Right atrium auricular region (tissue), 2 donors: ENCODE measurements at regions not wholly inside any gene's neighbourhood (a gene's known extent, or its start where the extent isn't known, plus 50 kb on each side); places are given as distances from the start of the nearest gene placed in this dataset.

Source experiments
- DNase-seq: peaks from one replicate; pipeline ENCODE4 v3.0.0-alpha.2; 2019; ENCODE audit warnings: low spot score
- H3K27ac ChIP-seq, 2 donors: fragments of 200-600 bp; sonication (generic); 1 replicate in 1 of 2; 2 replicates in 1 of 2; pipeline ENCODE4 v1.5.1; 2016 to 2019
- H3K27me3 ChIP-seq, 2 donors: fragments of 200-600 bp; sonication (generic); one replicate each; pipeline versions ENCODE4 v1.5.1 to v1.6.0; 2017 to 2019
- H3K36me3 ChIP-seq: fragments of 200-600 bp; sonication (generic); one replicate; pipeline ENCODE4 v1.5.1; 2016
- H3K4me1 ChIP-seq, 2 donors: fragments of 200-600 bp; sonication (generic); one replicate each; pipeline versions ENCODE4 v1.5.1 to v1.6.0; 2017 to 2019
- H3K4me3 ChIP-seq, 2 donors: fragments of 200-600 bp; sonication (generic); 1 replicate in 1 of 2; 2 replicates in 1 of 2; pipeline ENCODE4 v1.5.1; 2017 to 2019; ENCODE audit warnings: mild to moderate bottlenecking in 1 of 2, moderate library complexity in 1 of 2
- H3K9me3 ChIP-seq, 2 donors: fragments of 200-600 bp; sonication (generic); one replicate each; pipeline ENCODE4 v1.5.1; 2019
- TF ChIP-seq, protein P1 (sequence below), 2 donors: fragments of 200-600 bp; sonication (generic); IDR thresholded peaks; one replicate each; pipeline ENCODE4 v1.5.1; 2019; ENCODE audit warnings: antibody characterized with exemption in 2 of 2

DNA sequence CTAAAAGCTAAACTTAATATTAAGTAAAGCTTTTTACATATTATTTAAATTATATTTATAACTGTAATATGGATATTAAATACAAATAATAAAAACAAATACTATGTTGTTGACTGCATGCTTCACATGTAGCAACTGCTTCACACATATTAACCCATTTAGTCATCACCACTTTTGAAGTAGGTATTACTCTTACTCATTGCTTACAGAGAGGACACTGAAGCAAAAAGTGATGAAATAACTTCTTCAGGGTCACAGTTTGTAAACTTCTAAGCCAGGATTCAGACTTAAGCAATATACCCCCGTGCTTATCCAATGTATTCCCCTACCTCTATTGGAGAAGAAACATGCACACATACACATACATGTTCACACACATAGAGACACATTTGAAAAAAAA is 166.6 kb downstream of the DKK2 start:
- Histone ChIP-seq H3K27me3 (no peaks in the 10 kb centered on the region), H3K9me3 (no peaks in the 10 kb centered on the region), H3K36me3 (no peaks in the 10 kb centered on the region), H3K4me1 (no peaks in the 10 kb centered on the region), H3K4me3 (no peak overlapping the region), H3K27ac (no peak overlapping the region)
- no peak for DNase-seq
- TF ChIP-seq, protein P1, sequence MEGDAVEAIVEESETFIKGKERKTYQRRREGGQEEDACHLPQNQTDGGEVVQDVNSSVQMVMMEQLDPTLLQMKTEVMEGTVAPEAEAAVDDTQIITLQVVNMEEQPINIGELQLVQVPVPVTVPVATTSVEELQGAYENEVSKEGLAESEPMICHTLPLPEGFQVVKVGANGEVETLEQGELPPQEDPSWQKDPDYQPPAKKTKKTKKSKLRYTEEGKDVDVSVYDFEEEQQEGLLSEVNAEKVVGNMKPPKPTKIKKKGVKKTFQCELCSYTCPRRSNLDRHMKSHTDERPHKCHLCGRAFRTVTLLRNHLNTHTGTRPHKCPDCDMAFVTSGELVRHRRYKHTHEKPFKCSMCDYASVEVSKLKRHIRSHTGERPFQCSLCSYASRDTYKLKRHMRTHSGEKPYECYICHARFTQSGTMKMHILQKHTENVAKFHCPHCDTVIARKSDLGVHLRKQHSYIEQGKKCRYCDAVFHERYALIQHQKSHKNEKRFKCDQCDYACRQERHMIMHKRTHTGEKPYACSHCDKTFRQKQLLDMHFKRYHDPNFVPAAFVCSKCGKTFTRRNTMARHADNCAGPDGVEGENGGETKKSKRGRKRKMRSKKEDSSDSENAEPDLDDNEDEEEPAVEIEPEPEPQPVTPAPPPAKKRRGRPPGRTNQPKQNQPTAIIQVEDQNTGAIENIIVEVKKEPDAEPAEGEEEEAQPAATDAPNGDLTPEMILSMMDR (IDR thresholded peaks at IDR 0.05), result no peak

DNA sequence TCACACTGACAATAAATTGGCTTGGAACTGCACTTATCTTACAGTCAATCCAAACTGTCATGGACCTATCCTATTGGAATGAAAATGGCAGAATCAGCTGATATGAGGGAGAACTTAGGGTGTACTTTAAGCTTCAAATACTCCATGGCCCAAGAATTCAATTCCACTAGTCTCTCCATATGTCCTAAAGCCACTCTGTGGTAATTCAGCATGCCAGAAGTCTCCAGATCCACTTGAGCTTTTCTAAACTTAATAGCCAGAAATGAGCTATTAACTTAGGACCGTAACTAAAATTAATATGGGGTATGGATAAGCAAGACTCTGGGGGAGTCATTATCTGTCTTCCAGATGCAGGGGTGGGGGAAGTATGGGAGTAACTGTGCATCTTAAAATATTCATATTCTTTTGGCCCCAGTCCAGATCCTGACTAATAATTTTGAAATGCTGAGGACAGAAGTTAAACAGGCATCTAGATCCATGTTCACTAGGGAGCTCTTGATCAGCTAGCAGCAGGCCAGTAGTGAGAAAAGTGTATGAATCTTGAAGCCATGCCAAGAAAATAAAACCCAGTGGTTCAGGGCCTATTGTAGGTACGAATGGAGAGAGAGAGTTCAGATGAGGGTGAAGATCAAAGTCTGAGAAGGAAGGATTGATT is 167.6 kb downstream of the DKK2 start:
- Histone ChIP-seq H3K4me1 (no peaks in the 10 kb centered on the region), H3K36me3 (no peaks in the 10 kb centered on the region), H3K9me3 (no peaks in the 10 kb centered on the region), H3K27me3 (no peaks in the 10 kb centered on the region), H3K27ac (no peak overlapping the region), H3K4me3 (no peak overlapping the region)
- no peak for DNase-seq
- TF ChIP-seq, protein P1 (IDR thresholded peaks at IDR 0.05), result no peak

DNA sequence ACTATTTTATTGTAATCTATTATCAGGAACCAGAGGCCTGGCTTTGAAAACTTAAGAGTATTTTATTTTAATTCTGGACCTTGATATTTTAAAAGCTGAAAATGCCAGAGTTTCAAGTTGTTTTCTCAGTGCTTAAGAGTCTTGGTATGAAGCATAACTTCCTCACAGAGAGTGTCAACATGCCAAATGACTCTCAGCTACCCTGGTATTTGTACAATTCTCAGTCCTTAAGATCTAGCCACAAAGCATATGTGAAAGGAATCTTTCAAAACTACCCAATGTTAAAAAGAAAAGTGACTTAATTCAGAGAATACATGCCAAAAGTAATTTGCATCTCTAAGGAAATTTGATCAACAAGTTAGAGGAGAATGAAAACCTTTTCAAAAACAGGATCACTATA is 171.9 kb downstream of the DKK2 start:
- Histone ChIP-seq H3K27me3 (no peaks in the 10 kb centered on the region), H3K9me3 (peaks cover 0 to 8% of the 10 kb centered on the region in 2 donors), H3K4me1 (no peaks in the 10 kb centered on the region), H3K4me3 (no peak overlapping the region), H3K27ac (no peak overlapping the region), H3K36me3 (no peaks in the 10 kb centered on the region)
- TF ChIP-seq, protein P1 (IDR thresholded peaks at IDR 0.05), result no peak
- no peak for DNase-seq

DNA sequence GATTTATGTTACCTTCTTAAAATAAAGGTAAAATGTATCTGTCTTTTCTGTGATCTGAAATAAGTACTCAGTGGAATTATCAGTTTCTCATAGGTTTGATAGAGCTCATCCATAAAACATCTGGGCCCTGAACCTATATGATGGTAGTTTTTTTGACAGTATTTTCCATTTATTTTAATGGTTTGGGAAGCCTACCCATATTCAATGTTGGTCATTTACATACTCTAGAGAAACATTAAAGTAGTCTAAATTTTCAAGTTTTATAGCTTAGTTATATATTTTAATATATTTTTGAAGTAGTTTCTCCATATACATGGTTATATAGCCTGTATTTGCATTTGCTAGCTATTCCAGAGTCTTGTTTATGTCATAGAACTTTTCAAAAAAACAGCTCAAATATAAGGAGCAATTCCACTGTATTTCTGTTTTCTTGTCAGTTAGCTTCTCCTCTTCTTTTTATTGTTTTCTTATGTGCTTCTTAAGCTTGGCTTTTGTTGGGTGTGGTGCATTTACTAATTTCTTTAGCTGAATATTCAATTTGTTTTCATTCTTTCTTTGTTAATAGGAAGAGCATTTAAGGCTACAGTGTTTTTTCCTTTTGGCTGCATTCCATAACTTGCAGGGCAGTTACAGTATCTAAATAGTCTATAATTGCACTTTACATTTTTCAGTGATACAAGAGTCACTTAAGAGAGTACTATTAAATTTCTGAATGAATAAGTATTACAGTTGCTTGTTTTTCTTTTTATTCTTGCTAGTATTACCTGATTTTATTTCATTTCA is 181.4 kb downstream of the DKK2 start:
- Histone ChIP-seq H3K4me1 (no peaks in the 10 kb centered on the region), H3K9me3 (peaks cover 0 to 2% of the 10 kb centered on the region in 2 donors), H3K27me3 (no peaks in the 10 kb centered on the region), H3K27ac (no peak overlapping the region), H3K36me3 (no peaks in the 10 kb centered on the region), H3K4me3 (no peak overlapping the region)
- DNase-seq, result no peak
- TF ChIP-seq, protein P1 (IDR thresholded peaks at IDR 0.05), result no peak

DNA sequence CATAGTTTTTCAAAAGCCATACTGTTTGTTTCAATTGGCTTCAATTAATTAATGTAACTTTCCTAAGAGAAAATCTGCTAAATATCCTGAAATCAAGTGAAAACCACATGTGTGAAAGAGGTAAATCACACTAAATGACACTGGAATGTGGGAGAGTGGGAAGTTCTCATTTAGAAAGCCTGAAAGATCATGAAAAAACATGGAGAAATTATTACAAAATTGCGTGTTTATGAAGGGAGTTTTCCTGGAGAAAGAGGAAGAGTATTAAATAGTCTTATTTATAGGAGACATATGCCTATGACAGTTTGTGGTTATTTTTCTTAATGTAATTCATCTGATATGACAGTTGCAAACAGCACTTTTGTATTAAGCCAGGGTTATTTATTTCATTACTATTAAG is 183.7 kb downstream of the DKK2 start:
- Histone ChIP-seq H3K4me3 (no peak overlapping the region), H3K27ac (no peak overlapping the region), H3K4me1 (no peaks in the 10 kb centered on the region), H3K9me3 (no peaks in the 10 kb centered on the region), H3K36me3 (no peaks in the 10 kb centered on the region), H3K27me3 (no peaks in the 10 kb centered on the region)
- TF ChIP-seq, protein P1 (IDR thresholded peaks at IDR 0.05), result no peak
- no peak for DNase-seq
